Glomerular endothelial cell (primary cell): ENCODE measurements at regions not wholly inside any gene's neighbourhood (a gene's known extent, or its start where the extent isn't known, plus 50 kb on each side); places are given as distances from the start of the nearest gene placed in this dataset.
"Not testable (repeated sequence)": the region's sequence is repeated elsewhere in the genome, so short reads cannot be mapped to it uniquely, and the experiment has no call there.

Experiments used
- DNase-seq: peaks from one replicate; pipeline ENCODE4 v3.0.0-alpha.2; 2011; ENCODE audit warnings: low read depth, low spot score; ENCODE audit errors: extremely low read depth

DNA sequence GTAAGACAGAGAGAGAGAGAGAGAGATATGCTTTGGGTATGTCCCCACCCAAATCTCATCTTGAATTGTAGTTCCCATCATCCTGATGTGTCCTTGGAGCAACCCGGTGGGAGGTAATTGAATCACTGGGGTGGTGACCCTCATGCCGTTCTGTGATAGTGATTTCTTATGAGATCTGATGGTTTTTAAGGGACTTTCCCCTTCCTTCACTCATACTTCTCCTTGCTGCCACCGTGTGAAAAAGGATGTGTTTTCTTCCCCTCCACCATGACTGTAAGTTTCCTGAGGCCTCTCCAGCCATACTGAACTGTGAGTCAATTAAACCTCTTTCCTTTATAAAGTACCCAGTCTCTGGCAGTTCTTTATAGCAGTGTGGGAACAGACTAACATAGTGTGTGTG lies 60.3 kb downstream of the EOMES start:
- no peak for DNase-seq

DNA sequence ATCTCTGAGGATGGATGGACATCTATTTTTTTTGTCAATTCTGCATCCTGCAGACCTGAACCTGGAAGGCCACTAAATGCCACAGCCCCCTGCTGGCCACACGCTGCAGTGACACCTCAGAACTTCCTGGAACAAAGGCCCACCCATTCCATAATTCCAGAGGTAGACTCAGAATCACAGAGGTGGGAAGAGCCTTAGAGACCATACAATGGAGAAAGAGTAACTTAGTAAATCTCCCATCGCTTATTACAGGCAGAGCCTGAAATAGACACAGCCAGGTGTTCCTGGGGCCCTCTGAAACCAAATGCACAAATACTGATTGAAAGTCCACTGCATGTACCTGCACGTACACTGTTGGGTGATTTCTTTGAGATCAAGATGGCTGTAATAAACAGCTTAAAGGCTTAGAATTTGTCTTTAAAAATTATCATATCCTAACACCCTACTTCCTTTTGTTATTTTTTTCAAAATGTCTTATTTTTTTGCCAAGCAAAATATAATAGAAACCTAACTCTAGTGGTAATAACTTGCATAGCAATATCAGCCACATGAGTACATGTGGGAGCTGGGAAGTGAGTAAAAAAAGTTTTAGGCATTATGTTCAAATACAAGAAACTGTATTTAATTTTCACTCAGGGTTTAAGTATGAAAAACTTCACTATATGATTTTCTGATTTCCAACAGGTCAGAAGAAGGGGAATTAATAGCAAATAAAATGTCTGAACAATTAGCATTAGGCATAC lies 62.7 kb downstream of the EOMES start:
- no peak for DNase-seq

DNA sequence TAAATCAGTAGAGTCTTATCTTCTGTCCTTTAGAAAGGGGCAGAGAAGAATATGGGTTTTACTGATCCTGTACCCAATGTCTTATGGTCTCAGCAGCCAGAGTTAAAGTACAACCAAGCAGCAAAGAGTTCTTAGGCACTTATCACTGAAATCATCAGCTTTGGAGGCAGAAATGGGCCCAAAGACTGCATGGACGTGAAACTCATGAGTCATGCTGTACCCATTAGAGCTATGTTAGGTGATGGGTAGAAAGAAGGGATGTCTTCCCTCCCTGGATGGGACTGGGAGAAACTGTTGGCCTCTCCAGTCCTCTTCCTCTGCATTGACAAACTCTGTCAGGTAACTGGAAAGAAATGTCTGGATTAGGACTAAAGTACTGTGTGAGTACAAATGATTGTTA lies 63.4 kb downstream of the EOMES start:
- DNase-seq: no peak

DNA sequence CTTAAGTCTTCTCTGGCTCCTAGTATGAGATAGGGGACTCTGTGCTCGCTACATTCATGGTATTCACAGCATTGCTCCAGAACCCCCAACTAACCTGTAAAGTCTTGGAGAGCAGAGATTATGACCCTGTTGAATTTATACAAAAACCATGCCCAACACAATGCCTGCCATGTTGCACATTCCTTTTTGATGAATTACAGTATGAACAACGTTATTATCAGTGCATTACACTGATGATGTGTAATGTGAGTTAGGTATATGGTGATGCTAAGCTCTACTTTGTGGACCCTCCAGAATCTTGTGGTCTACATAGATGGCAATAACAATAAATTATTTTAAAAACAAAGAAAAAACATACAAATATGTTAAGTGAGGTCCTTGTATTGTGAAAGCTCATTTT lies 64.3 kb downstream of the EOMES start:
- no peak for DNase-seq

DNA sequence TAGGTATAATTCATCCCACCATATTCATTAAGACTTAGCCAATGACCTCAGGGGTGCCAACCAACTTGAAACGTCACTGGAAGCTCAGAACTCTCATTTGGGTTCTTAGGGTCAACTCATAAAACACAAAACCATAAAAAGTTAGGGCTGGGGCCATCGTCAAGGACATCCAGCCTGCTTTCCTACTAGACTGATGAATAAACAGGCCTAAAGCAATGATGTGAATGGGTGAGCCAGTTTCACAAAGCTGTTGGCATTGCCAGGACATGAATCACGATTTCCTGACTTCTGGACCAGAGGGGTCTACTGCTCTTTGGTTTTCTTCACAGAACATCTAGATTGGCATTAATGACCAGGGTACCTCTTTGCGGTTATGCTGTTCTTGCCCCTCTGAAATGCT lies 64.7 kb downstream of the EOMES start:
- no peak for DNase-seq

DNA sequence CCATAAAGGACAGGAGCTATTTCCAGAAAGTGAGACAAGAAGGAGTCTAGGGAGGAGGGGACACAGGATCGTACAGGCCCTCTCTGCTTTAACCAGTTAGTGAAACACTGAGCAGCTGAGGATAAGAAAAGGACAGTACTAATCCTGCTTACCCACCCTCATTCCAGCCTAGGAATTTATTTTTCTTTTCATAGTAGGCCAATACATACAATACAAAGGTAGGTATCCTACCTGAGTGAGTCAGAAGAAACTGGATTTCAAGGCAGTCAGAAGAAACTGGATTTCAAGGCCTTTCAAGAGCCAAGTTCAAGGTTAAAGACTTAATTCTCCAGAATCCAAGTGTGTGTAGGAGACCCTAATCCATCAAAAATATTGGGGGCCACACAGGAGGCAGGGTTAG lies 65.3 kb downstream of the EOMES start:
- DNase-seq: no peak

DNA sequence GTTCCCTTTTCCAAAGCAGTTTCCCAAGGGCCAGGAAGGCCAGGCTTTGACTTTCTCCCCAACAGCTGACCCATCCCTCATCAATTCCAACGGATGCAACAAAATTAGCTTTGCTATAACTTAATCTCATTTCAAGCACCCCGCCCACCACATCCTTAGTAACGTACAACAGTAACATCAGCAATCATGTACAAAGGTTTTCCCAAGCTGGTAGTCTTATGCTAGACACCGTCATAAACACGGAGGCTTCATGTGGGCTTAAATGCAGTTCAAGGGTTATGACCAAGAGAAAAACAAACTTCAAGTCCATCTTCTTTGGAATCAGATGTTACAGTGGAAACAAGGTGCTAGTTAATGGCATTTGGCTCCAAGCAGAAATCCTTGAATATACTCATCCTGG lies 66.6 kb downstream of the EOMES start:
- no peak for DNase-seq

DNA sequence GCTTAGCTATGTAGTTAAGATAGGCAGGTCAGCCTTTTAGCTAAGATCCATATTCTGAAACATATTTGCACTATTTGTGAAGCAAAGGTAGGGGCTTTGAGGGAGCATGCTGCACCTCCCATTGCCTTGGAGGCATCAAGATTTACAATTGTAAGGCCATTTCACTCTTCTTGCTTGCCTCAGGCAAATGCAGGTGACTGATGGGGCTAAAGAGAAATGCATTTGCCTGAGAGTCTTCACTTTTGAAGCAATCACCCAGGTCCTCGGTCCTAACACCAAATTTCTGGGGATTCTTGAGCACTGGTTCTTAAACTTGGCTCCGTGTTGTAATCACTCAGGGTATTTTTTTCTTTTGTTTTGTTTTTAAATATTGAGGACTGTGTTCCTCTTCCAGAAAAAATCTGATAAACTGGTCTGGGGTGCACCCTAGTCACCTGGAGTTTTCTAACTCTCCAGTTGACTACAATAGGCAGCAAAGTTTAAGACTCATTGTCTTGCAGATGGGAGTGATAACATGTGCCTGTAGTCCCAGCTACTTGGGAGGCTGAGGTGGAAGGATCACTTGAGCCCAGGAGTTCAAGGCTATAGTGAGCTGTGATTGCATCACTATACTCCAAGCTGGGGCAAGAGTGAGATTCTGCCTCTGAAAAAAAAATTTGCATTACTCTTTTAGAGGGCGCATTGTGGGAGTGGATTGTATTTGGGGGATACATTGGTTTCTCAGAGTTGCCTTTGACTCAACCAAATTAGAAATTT lies 68.1 kb downstream of the EOMES start:
- no peak for DNase-seq

DNA sequence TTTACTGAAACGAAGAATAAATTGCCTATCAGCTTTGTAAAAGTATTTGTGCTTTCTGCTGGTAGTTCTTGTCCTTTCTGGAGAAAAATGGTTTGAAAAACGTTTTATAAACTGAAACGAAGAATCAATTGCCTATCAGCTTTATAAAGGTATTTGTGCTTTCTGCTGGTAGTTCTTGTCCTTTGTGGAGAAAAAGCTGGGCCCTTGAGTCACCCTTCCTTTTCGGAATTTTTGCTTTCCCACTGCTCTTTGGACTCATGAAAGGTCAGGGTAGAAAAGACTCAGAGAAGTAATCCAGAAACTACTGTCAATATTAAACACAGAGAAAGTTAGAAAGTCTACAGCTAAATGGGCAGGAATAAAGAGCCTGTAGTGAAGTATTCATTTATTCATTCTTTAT lies 72.8 kb downstream of the EOMES start:
- no peak for DNase-seq

DNA sequence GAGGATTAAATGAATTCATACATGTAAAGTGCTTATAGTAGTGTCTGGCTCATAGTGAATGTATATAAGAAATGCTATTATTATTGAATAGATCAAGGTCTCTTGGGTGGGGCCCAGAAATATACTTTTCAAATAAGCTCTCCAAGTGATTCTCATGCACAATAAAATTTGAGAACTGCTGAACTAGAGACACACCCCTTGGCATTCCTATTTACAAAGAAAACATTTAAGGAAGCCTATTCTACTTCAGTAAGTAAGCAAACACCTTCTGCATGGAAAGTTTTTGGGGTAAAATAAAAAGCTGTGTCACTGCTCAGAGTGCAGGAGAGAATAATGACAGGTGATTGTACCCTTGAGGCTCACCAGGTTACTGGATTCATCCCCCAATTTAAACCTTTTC lies 75.2 kb downstream of the EOMES start:
- no peak for DNase-seq

DNA sequence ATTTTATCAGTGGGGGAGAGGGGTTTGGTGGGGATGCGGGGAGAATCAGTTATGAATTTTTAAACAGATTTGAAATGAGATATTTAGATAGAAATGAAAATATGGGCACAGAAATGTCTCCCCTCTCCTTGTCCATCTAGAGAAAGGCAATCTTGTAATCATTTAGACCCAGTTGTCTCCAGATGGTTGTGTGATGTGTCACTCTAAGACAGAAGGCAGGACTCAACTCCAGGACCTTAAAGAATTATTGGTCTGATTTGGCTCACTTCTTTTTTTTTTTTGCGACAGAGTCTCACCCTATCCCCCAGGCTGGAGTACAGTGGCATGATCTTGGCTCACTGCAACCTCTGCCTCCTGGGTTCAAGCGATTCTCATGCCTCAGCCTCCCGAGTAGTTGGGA lies 77.2 kb downstream of the EOMES start:
- DNase-seq: no peak

DNA sequence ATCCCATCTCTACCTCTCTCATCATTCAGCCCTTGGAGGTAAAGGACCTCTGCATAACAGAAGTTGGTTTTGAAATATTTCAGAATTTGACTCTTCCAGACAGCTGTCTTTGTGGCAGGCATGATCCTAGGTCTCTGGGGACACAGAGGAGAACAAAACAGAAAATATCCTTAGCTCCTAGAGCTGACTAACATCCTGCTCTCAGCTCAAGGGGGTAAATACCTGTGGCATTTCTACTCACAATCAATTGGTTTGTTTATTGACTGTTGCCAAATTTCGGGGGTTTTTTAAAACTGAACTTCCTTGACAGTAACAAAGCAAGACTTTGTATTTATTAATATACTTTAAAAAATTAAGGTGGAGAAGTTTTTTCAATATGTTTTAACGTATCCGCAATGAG lies 78.8 kb downstream of the EOMES start:
- DNase-seq: no peak

DNA sequence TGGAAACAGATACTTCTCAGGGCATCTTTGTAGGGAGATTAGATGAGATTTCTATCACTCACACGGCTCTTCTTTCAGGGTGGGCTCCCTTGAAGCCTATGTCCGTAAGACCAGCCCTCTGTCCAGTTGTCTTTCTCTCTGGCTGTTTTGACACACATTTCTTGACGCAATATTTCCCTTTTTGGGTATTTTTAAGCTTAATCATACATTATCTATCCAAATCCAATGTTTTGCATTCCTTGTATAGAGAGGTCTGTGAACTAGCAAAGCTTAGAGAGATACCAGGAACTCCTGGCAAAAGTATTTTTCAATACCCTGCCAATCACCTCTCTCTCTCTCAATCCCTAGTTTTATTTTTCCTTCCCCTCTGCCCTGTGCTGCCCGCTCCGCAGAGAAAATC lies 79.3 kb downstream of the EOMES start:
- DNase-seq: no peak

DNA sequence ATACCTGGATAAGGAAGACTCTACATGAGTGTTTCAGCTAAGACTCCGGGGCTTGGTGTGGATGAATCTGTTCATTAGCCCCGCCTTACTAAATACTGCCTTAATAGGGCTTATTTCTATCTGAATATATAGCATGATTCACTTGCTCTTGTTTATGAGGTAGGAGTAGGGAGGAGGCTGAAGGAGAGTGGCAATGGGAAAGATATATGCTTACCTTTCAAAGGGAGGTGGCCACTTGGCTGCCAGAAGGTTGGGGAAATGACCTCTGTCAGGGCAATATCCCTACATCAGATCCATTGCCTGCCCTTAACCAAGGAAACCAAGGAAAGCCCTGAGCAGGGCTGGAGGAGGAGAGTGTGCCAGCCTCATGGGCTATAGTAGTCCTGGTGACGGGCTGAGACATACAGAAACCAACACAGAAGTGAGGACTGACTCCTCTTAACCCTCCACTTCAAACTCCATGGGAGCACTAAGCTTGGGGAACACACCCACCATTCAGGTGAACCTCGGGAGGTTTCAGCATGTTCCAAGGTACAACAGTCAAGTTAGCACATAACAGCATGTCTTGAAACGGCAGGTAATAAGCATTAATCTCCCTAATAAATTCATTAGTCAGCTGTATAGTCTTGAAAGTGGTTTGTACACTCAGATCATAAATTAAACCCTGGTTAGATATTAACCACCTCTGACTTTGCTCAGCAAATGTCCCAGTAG lies 80.1 kb downstream of the EOMES start:
- no peak for DNase-seq

DNA sequence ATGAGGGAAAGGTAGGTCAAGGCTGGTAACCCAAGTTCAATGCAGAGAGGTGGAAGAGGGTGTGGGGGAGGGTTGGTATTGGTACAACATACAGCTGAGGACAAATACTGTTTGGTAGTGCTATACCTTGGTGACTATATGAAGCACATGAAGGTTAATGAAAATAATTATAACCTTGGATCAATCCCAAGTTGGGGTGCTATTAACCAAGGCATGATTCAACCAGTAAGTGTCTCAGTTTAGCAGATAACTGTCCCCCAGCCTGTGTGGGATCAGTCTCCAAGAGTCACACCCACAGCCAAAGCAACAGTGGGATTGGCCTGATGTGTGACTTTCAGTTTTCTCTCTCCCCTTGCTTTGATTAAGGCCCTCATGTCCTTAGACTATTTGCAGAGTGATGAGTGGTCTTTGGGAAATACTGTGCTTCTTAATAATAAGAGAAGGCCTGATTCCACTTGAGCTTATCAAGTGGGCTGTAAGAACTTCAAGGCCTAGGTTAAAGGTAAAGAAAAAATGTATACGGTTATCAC lies 80.8 kb downstream of the EOMES start:
- DNase-seq: no peak

DNA sequence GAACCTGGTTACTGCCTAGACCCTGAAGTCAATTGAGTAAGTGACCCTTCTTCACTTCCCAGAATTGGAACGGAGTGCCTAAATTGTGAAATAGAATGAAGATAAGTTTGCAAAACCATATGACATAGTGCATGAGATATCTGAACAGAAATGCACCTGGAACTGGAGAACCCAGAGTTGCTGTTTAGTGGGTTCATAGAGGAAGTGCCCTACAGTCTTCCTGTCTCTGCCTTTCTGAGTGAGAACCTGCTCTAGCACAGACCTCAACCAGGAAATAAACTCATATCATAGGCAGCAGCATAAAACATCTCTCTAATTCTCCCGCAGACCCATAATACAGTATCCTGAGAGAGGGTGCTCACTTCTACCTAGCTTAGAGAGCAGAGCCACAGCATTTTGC lies 82.9 kb downstream of the EOMES start:
- no peak for DNase-seq

DNA sequence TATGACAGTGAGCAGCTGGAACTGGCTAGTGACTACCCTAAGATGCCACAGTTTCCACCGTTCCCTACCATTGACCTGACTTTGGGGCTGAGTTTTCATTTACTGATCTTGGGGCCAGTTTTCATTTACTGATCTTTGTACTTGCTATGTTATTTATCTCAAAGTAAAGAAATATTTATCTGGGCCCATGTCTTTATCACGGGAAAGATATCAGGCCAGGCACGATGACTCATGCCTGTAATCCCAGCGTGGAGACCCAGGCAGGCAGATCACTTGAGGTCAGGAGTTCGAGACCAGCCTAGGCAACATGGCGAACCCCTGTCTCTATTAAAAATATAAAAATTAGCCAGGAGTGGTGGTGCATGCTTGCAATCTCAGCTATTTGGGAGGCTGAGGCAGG lies 83.5 kb downstream of the EOMES start:
- DNase-seq: no peak

DNA sequence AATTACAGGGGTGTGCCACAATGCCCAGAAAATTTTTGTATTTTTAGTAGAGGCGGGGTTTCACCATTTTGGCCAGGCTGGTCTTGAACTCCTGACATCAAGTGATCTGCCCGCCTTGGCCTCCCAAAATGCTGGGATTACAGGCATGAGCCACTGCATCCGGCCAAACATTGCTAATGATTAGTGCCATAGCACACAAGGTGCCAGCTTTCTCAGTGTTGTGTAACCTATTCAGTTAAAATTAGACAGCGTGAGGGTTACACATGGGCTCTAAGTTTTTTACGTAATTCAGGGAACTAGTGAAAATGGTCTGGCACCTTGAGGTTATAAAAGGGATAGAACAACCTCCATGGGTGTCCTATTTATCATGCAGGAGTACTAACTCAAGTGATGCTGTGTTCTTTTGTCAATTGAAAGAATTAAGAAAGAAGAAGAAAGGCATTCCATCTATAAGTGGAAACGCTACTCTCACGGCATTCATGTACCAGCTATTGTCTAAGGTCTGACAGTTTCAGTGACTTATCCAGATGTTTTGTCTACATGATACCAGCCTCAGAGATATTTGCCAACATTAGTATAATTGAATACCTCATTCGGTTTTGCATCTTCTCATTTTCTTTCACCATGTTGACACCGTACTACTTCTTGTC lies 84.7 kb downstream of the EOMES start:
- DNase-seq: no peak

DNA sequence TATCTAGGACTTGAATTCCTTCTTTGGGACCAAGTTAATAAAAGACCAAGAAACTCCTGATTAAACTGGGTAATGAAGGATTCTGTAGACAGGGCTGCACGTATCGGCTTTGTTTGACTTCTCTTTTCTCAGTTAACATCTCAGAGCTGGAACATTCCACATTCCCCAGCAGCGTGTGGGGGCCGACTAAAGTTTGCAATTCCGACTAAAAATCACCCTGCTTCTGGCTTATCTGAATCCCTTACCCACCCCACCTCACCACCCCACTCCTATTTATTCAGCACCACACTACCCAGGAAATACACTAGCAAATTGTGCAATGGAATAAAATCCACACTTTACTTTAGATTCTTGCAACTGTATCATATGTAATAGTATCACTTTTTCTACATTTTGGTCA lies 87.1 kb downstream of the EOMES start:
- not testable (repeated sequence) for DNase-seq

DNA sequence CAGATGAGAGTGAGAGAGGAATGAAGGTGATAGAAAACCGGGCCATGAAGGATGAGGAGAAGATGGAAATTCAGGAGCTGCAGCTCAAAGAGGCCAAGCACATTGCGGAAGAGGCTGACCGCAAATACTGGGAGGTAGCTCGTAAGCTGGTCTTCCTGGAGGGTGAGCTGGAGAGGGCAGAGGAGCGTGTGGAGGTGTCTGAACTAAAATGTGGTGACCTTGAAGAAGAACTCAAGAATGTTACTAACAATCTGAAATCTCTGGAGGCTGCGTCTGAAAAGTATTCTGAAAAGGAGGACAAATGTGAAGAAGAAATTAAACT lies 88.9 kb downstream of the EOMES start:
- no peak for DNase-seq

DNA sequence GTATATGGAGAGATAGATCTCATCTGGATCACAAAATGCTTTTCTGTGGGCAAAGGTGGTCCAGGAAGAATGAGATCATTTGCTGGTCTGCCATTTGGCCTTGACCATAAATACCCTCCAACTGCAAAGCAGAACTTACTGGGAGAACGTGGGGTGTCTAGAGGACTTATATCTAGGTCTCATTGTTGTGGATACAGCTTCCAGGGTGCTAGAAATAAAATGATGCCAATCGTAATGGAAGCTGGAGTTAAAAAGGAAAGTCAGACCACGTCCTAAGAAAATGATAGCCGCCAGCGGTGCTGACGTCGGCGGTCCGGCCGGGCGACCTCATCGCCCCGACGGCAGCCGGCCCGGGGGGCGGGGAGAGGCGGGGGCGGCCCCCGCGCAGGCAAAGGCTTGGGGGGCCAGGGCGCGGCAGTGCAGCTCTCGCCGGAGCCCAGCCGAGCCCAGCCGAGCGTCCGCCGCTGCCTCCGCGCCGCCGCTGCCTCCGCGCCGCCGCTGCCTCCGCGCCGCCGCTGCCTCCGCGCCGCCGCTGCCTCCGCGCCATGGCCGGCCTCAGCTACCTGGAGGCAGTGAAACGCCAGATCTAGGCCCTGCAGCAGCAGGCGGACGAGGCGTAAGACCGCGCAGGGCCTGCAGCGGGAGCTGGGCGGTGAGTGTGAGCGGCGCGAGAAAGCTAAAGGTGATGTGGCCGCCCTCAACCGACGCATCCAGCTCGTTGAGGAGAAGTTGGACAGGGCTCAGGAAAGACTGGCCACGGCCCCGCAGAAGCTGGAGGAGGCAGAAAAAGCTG lies 89.5 kb downstream of the EOMES start:
- DNase-seq: no peak
